ENCODE measurements at regions not wholly inside any gene's neighbourhood (a gene's known extent, or its start where the extent isn't known, plus 50 kb on each side); places are given as distances from the start of the nearest gene placed in this dataset.

DNA sequence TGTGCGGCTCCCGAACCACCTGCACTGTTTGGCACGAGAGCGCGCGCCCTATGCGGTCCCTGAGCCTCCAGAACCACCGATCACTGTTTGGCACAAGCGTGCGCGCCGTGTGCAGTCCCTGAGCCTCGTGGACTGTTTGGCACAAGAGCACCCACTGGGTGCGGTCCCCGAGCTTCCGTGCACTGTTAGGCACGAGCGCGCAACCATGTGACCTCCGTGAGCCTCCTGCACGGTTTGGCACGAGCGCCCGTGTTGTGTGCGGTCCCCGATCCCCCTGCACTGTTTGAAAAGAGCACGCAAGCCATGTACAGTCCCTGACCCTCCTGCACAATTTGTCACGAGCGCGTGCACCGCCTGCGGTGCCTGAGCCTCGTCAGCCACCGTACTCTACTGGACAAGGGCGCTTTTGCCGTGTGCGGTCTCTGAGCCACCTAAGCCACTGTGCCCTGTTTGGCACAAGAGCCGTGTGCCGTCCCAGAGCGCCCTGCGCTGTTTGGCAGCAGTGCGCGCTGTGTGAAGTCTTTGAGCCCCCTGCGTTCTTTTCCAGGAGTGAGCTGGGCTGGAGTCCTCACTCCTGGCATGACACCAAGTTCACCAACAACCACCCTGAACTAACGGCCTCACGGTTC lies 163.7 kb upstream of the USP9Y start (continued):
- TF ChIP-seq ARID4B (CRISPR knock-in tag; IDR thresholded peaks at IDR 0.05; ENCODE audit: borderline replicate concordance) (no peak), CREB1 (CRISPR knock-in tag; IDR thresholded peaks at IDR 0.05) (no peak), NR2C2 (CRISPR knock-in tag; IDR thresholded peaks at IDR 0.05) (no peak), GRHL2 (CRISPR knock-in tag; IDR thresholded peaks at IDR 0.05; ENCODE audit: insufficient replicate concordance, severe bottlenecking) (no peak), STAT6 (CRISPR knock-in tag; conservative IDR thresholded peaks at IDR 0.05; ENCODE audit: low read depth) (no peak), AFF4 (CRISPR knock-in tag; IDR thresholded peaks at IDR 0.05; ENCODE audit: borderline replicate concordance) (no peak), ELF4 (CRISPR knock-in tag; IDR thresholded peaks at IDR 0.05; ENCODE audit: low read depth) (no peak), NFATC4 (CRISPR knock-in tag; IDR thresholded peaks at IDR 0.05) (no peak)
- TF ChIP-seq, protein P1, sequence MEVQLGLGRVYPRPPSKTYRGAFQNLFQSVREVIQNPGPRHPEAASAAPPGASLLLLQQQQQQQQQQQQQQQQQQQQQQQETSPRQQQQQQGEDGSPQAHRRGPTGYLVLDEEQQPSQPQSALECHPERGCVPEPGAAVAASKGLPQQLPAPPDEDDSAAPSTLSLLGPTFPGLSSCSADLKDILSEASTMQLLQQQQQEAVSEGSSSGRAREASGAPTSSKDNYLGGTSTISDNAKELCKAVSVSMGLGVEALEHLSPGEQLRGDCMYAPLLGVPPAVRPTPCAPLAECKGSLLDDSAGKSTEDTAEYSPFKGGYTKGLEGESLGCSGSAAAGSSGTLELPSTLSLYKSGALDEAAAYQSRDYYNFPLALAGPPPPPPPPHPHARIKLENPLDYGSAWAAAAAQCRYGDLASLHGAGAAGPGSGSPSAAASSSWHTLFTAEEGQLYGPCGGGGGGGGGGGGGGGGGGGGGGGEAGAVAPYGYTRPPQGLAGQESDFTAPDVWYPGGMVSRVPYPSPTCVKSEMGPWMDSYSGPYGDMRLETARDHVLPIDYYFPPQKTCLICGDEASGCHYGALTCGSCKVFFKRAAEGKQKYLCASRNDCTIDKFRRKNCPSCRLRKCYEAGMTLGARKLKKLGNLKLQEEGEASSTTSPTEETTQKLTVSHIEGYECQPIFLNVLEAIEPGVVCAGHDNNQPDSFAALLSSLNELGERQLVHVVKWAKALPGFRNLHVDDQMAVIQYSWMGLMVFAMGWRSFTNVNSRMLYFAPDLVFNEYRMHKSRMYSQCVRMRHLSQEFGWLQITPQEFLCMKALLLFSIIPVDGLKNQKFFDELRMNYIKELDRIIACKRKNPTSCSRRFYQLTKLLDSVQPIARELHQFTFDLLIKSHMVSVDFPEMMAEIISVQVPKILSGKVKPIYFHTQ (CRISPR knock-in tag; IDR thresholded peaks at IDR 0.05), result no peak
- TF ChIP-seq, protein P2, sequence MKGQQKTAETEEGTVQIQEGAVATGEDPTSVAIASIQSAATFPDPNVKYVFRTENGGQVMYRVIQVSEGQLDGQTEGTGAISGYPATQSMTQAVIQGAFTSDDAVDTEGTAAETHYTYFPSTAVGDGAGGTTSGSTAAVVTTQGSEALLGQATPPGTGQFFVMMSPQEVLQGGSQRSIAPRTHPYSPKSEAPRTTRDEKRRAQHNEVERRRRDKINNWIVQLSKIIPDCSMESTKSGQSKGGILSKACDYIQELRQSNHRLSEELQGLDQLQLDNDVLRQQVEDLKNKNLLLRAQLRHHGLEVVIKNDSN (CRISPR knock-in tag; IDR thresholded peaks at IDR 0.05), result no peak
